GM12878 (cell line): ENCODE measurements at regions not wholly inside any gene's neighbourhood (a gene's known extent, or its start where the extent isn't known, plus 50 kb on each side); places are given as distances from the start of the nearest gene placed in this dataset.

Source experiments
- ATAC-seq: fragments of 200-7000 bp; cut with Tn5 transposase; 3 replicates; pipeline ENCODE4 v1.9.1; 2020; ENCODE audit warnings: mild to moderate bottlenecking, moderate library complexity
- BruUV-seq: library from RNA; stranded (reverse); fragments of 400-500 nt; replicated peaks from 2 replicates; lab custom pipeline; 2021; lab: Mats Ljungman, UMichigan
- CTCF ChIA-PET: fragments of 300-600 bp; sonication (Branson Sonifier 250); formaldehyde crosslinking; extraction: SDS; loops from one replicate; lab custom pipeline; 2021; ENCODE audit warnings: inconsistent platforms; lab: Yijun Ruan, JAX
- POLR2A ChIA-PET: fragments of 350-600 bp; formaldehyde crosslinking; extraction: SDS; loops from one replicate; lab custom pipeline; 2021; ENCODE audit warnings: inconsistent platforms; lab: Charles Lee
- RAD21 ChIA-PET: fragments of 300-600 bp; sonication (Branson Sonifier 250); formaldehyde crosslinking; loops from one replicate; lab custom pipeline; 2023; ENCODE audit warnings: antibody characterized with exemption; ENCODE audit not compliant: unreplicated experiment; lab: Charles Lee
- SMC1A ChIA-PET: fragments of 300-600 bp; sonication (Branson Sonifier 250); formaldehyde crosslinking; loops from one replicate; lab custom pipeline; 2023; ENCODE audit not compliant: unreplicated experiment, uncharacterized antibody; lab: Charles Lee
- DNase-seq: peaks from one replicate; pipeline ENCODE4 v3.0.0-alpha.2; 2011; ENCODE audit warnings: low read depth, low spot score
- FAIRE-seq: peaks from 3 replicates; lab custom pipeline; 2011; peaks lifted over from hg19 to GRCh38; lab: Jason Lieb, UNC
- H2AFZ ChIP-seq: 2 replicates; pipeline ENCODE4 v1.6.0; 2011; ENCODE audit warnings: low read depth, low read length, control low read depth; ENCODE audit not compliant: control insufficient read depth
- H3K27ac ChIP-seq: 2 replicates; pipeline ENCODE4 v1.5.1; 2011; ENCODE audit warnings: control low read depth; ENCODE audit not compliant: control insufficient read depth, insufficient read depth
- H3K27me3 ChIP-seq, 2 experiments: replicated peaks in 1 of 2; 2 replicates each; pipeline versions ENCODE4 v1.6.0 to v1.6.1; 2011; ENCODE audit warnings: low read length in 1 of 2; ENCODE audit not compliant: control insufficient read depth in 2 of 2, insufficient read depth in 2 of 2
- H3K36me3 ChIP-seq, 2 experiments: 2 replicates each; pipeline ENCODE4 v1.5.1; 2011; ENCODE audit warnings: low read length in 1 of 2; ENCODE audit not compliant: control insufficient read depth in 2 of 2, insufficient read depth in 2 of 2
- H3K4me1 ChIP-seq: 2 replicates; pipeline ENCODE4 v1.6.1; 2011; ENCODE audit warnings: mild to moderate bottlenecking, low read length, moderate library complexity, mixed read lengths; ENCODE audit not compliant: control insufficient read depth, insufficient read depth
- H3K4me2 ChIP-seq: 2 replicates; pipeline ENCODE4 v1.6.0; 2011; ENCODE audit warnings: control low read depth; ENCODE audit not compliant: control insufficient read depth, insufficient read depth
- H3K4me3 ChIP-seq: fragments of 200-600 bp; sonication (generic); 2 replicates; pipeline ENCODE4 v1.5.1; 2016
- H3K79me2 ChIP-seq: 2 replicates; pipeline ENCODE4 v1.6.0; 2011; ENCODE audit warnings: low read length; ENCODE audit not compliant: control insufficient read depth, insufficient read depth
- H3K9ac ChIP-seq: 2 replicates; pipeline ENCODE4 v1.8.0; 2011; ENCODE audit warnings: low read length, control low read depth, mixed read lengths; ENCODE audit not compliant: control insufficient read depth, insufficient read depth
- H3K9me3 ChIP-seq: replicated peaks from 3 replicates; pipeline ENCODE4 v1.5.1; 2011; ENCODE audit warnings: mild to moderate bottlenecking, low read length; ENCODE audit not compliant: control insufficient read depth, insufficient read depth
- H4K20me1 ChIP-seq: 2 replicates; pipeline ENCODE4 v1.6.0; 2011; ENCODE audit not compliant: control insufficient read depth, insufficient read depth
- ATF3 ChIP-seq: IDR thresholded peaks from 2 replicates; pipeline ENCODE4 v1.6.1; 2011; ENCODE audit warnings: low read depth, mild to moderate bottlenecking, low read length, moderate library complexity, borderline replicate concordance; ENCODE audit errors: extremely low read depth
- CREM ChIP-seq: IDR thresholded peaks from 2 replicates; pipeline ENCODE4 v1.6.1; 2014; ENCODE audit warnings: antibody characterized with exemption, low read depth
- FOXM1 ChIP-seq: IDR thresholded peaks from 2 replicates; pipeline ENCODE4 v1.6.1; 2012; ENCODE audit warnings: low read depth, mild to moderate bottlenecking, inconsistent platforms, low read length, moderate library complexity
- IRF3 ChIP-seq: fragments of 450-650 bp; IDR thresholded peaks from 2 replicates; pipeline ENCODE4 v1.6.1; 2014; ENCODE audit warnings: mild to moderate bottlenecking
- IRF5 ChIP-seq: fragments of 450-650 bp; IDR thresholded peaks from 2 replicates; pipeline ENCODE4 v1.6.1; 2017; ENCODE audit warnings: borderline replicate concordance
- SIN3A ChIP-seq: IDR thresholded peaks from 2 replicates; pipeline ENCODE4 v1.6.1; 2012; ENCODE audit warnings: low read depth, low read length, improper control_type of control experiment
- WGBS: methylation state at CpG from one replicate; pipeline ENCODE4 v1.1.6; 2016; ENCODE audit warnings: low lambda C conversion rate; ENCODE audit not compliant: insufficient replicate concordance, insufficient coverage; ENCODE audit errors: missing lambda C conversion rate; 5-methylcytosine and 5-hydroxymethylcytosine counted together
- in situ Hi-C: fragments of 300-500 bp; cut with MboI; formaldehyde crosslinking; loops from 9 replicates; pipeline ENCODE4 v1.14.3; 2018; ENCODE audit warnings: mixed read lengths
- intact Hi-C: fragments of 100-400 bp; cut with micrococcal nuclease; formaldehyde crosslinking; loops from one replicate; pipeline ENCODE4 v1.14.2; 2022; ENCODE audit not compliant: unreplicated experiment
- TF ChIP-seq, protein P1 (sequence below): fragments of 150-350 bp; IDR thresholded peaks from 2 replicates; pipeline ENCODE4 v1.6.1; 2014; ENCODE audit warnings: mild to moderate bottlenecking, low read depth, low read length

- no peak for TF ChIP-seq ATF3
- TF ChIP-seq FOXM1: no peak
- TF ChIP-seq SIN3A: no peak
- TF ChIP-seq CREM: no peak
- TF ChIP-seq, protein P1, sequence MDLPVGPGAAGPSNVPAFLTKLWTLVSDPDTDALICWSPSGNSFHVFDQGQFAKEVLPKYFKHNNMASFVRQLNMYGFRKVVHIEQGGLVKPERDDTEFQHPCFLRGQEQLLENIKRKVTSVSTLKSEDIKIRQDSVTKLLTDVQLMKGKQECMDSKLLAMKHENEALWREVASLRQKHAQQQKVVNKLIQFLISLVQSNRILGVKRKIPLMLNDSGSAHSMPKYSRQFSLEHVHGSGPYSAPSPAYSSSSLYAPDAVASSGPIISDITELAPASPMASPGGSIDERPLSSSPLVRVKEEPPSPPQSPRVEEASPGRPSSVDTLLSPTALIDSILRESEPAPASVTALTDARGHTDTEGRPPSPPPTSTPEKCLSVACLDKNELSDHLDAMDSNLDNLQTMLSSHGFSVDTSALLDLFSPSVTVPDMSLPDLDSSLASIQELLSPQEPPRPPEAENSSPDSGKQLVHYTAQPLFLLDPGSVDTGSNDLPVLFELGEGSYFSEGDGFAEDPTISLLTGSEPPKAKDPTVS: no peak
- TF ChIP-seq IRF3: no peak
Observed at GRCh38 chr15:87656372-87656771, 600.2 kb downstream of the NTRK3 start (continued).

DNA sequence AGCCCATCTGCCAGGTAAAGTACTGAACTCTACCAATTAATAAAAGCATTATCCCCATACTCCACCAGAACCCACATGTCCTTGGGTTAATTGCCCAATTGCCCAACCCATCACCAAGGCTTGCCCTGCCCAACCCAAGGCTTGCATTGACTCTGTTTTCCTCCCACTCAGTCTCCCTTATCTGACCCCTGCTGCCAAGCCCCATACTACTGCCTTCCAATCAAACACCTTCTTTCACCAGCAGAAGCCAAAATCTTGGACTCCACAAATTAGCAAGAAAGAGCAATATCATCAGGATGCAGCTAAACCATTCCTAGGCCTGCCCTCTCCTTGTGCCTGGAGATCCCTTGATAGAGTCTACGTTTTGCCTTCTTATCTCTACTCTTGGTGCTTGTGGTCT, 602.9 kb downstream of the NTRK3 start:
- no peak for ATAC-seq
- H4K20me1 ChIP-seq: no peaks in the 10 kb centered on the region

More for the DNA sequence above, 602.9 kb downstream of the NTRK3 start:
- DNase-seq (no peak), FAIRE-seq (no peak)
- no peak overlapping the region for H3K9ac ChIP-seq
- H3K36me3 ChIP-seq: no peaks in the 10 kb centered on the region
- in situ Hi-C loops: no loop called here
- CTCF ChIA-PET: no interaction called here
- H3K4me1 ChIP-seq: no peaks in the 10 kb centered on the region
- no peaks in the 10 kb centered on the region for H3K27me3 ChIP-seq
- RAD21 ChIA-PET: no interaction called here
- H3K79me2 ChIP-seq: no peaks in the 10 kb centered on the region
- H3K4me2 ChIP-seq: no peak overlapping the region
- POLR2A ChIA-PET: no interaction called here
- TF ChIP-seq IRF5: no peak
- SMC1A ChIA-PET: no interaction called here
- no peak overlapping the region for H3K4me3 ChIP-seq
- no TSS peak for BruUV-seq
- no peak overlapping the region for H3K27ac ChIP-seq
- H2AFZ ChIP-seq: no peak overlapping the region
- intact Hi-C loops: no loop called here
- no peaks in the 10 kb centered on the region for H3K9me3 ChIP-seq
- 0% methylated on average over 1 of the region's 1 CpG for WGBS
